Upper lobe of left lung (tissue), 6 donors: ENCODE measurements at regions not wholly inside any gene's neighbourhood (a gene's known extent, or its start where the extent isn't known, plus 50 kb on each side); places are given as distances from the start of the nearest gene placed in this dataset.

Experiments used
- ATAC-seq, 2 donors: fragments of 200-7000 bp; cut with Tn5 transposase; one replicate each; pipeline ENCODE4 v1.9.1; 2022; ENCODE audit warnings: mild to moderate bottlenecking in 2 of 2, moderate library complexity in 2 of 2; ENCODE audit not compliant: low FRiP score in 2 of 2
- DNase-seq, 2 donors: peaks; one replicate each; pipeline ENCODE4 v3.0.0-alpha.2; 2019 to 2020
- H3K27ac ChIP-seq, 4 donors: fragments of 200-600 bp; sonication (generic); one replicate each; pipeline ENCODE4 v1.5.1; 2016 to 2019
- H3K27me3 ChIP-seq, 4 donors: fragments of 200-600 bp; sonication (generic); one replicate each; pipeline ENCODE4 v1.5.1; 2017 to 2019
- H3K36me3 ChIP-seq, 4 donors: fragments of 200-600 bp; sonication (generic); one replicate each; pipeline ENCODE4 v1.5.1; 2016 to 2019
- H3K4me1 ChIP-seq, 4 donors: fragments of 200-600 bp; sonication (generic); one replicate each; pipeline ENCODE4 v1.5.1; 2018 to 2019
- H3K4me3 ChIP-seq, 4 donors: fragments of 200-600 bp; sonication (generic); one replicate each; pipeline ENCODE4 v1.5.1; 2017 to 2019; ENCODE audit warnings: mild to moderate bottlenecking in 2 of 4, moderate library complexity in 1 of 4
- H3K9me3 ChIP-seq, 4 donors: fragments of 200-600 bp; sonication (generic); one replicate each; pipeline ENCODE4 v1.5.1; 2018 to 2019
- CTCF ChIP-seq, 6 experiments: fragments of 450-650 bp in 4 of 6; fragments of 200-600 bp in 2 of 6; sonication (generic) in 2 of 6; IDR thresholded peaks; one replicate each; pipeline ENCODE4 v1.5.1; 2016 to 2019; ENCODE audit warnings: antibody characterized with exemption in 6 of 6
- EP300 ChIP-seq, 4 donors: sonication (generic); formaldehyde crosslinking; IDR thresholded peaks; one replicate each; pipeline ENCODE4 v1.5.1; 2017; ENCODE audit warnings: antibody characterized with exemption in 4 of 4, control low read depth in 2 of 4
- POLR2A ChIP-seq, 4 donors: fragments of 450-650 bp; IDR thresholded peaks; one replicate each; pipeline ENCODE4 v1.5.1; 2016 to 2017; ENCODE audit warnings: antibody characterized with exemption in 4 of 4, mild to moderate bottlenecking in 2 of 4
- POLR2AphosphoS5 ChIP-seq, 2 donors: sonication (generic); formaldehyde crosslinking; IDR thresholded peaks; one replicate each; pipeline ENCODE4 v1.5.1; 2017; ENCODE audit warnings: antibody characterized with exemption in 2 of 2
- WGBS, 2 donors: methylation state at CpG; one replicate each; pipeline ENCODE4 v1.1.5; 2017 to 2018; 5-methylcytosine and 5-hydroxymethylcytosine counted together
- donor health status: DM: no; HTN: no; CAD: no; lungs with moderate emphysema.
- donor health status: DM: no; HTN: yes; CAD: no; lungs with severe emphysema.

- Histone ChIP-seq H3K4me1 (no peaks in the 10 kb centered on the region), H3K27ac (no peak overlapping the region), H3K9me3 (no peaks in the 10 kb centered on the region), H3K27me3 (no peaks in the 10 kb centered on the region), H3K4me3 (no peak overlapping the region), H3K36me3 (no peaks in the 10 kb centered on the region)
- ATAC-seq (no peak), DNase-seq (no peak)
- WGBS, 2 donors: 65 to 69% methylated on average over 2 of the region's 2 CpGs
- TF ChIP-seq POLR2AphosphoS5 (IDR thresholded peaks at IDR 0.05) (no peak), EP300 (IDR thresholded peaks at IDR 0.05) (no peak), POLR2A (IDR thresholded peaks at IDR 0.05) (no peak), CTCF (IDR thresholded peaks at IDR 0.05) (no peak)
Observed at GRCh38 chr2:180646756-180647155, 333.6 kb upstream of the UBE2E3 start.

GRCh38 chr2:180644709-180645108 is 335.7 kb upstream of the UBE2E3 start:
- Histone ChIP-seq H3K4me1 (no peaks in the 10 kb centered on the region), H3K36me3 (no peaks in the 10 kb centered on the region), H3K27me3 (no peaks in the 10 kb centered on the region), H3K9me3 (no peaks in the 10 kb centered on the region), H3K27ac (no peak overlapping the region), H3K4me3 (no peak overlapping the region)
- ATAC-seq (no peak), DNase-seq (no peak)
- no peak for TF ChIP-seq EP300 (IDR thresholded peaks at IDR 0.05)
- TF ChIP-seq POLR2A (IDR thresholded peaks at IDR 0.05): no peak
- no peak for TF ChIP-seq POLR2AphosphoS5 (IDR thresholded peaks at IDR 0.05)
- no peak for TF ChIP-seq CTCF (IDR thresholded peaks at IDR 0.05)
- 43 to 51% methylated on average over 2 of the region's 2 CpGs for WGBS, 2 donors

GRCh38 chr2:180630756-180631155 is 349.6 kb upstream of the UBE2E3 start:
- no peak overlapping the region for H3K4me3 ChIP-seq
- no peaks in the 10 kb centered on the region for H3K4me1 ChIP-seq
- H3K36me3 ChIP-seq: no peaks in the 10 kb centered on the region
- H3K9me3 ChIP-seq: no peaks in the 10 kb centered on the region
- 93 to 94% methylated on average over 2 of the region's 2 CpGs for WGBS, 2 donors
- ATAC-seq (no peak), DNase-seq (no peak)
- H3K27me3 ChIP-seq: no peaks in the 10 kb centered on the region
- no peak for TF ChIP-seq POLR2AphosphoS5 (IDR thresholded peaks at IDR 0.05)
- TF ChIP-seq EP300 (IDR thresholded peaks at IDR 0.05): no peak
- no peak for TF ChIP-seq CTCF (IDR thresholded peaks at IDR 0.05)
- TF ChIP-seq POLR2A (IDR thresholded peaks at IDR 0.05): no peak
- H3K27ac ChIP-seq: no peak overlapping the region

- no peaks in the 10 kb centered on the region for H3K9me3 ChIP-seq
- no peak overlapping the region for H3K4me3 ChIP-seq
- no peak overlapping the region for H3K27ac ChIP-seq
- no peaks in the 10 kb centered on the region for H3K36me3 ChIP-seq
- ATAC-seq: no peak
- H3K4me1 ChIP-seq: no peaks in the 10 kb centered on the region
- 87 to 92% methylated on average over 4 of the region's 4 CpGs for WGBS, 2 donors
- DNase-seq: no peak
- no peak for TF ChIP-seq POLR2AphosphoS5 (IDR thresholded peaks at IDR 0.05)
- no peak for TF ChIP-seq CTCF (IDR thresholded peaks at IDR 0.05)
- no peak for TF ChIP-seq POLR2A (IDR thresholded peaks at IDR 0.05)
- TF ChIP-seq EP300 (IDR thresholded peaks at IDR 0.05): no peak
- H3K27me3 ChIP-seq: no peaks in the 10 kb centered on the region
Observed at GRCh38 chr2:180625006-180625844, 355.2 kb upstream of the UBE2E3 start.
